Endodermal cell (in vitro differentiated cells): ENCODE measurements at regions not wholly inside any gene's neighbourhood (a gene's known extent, or its start where the extent isn't known, plus 50 kb on each side); places are given as distances from the start of the nearest gene placed in this dataset.

ENCODE experiments used
- DNase-seq: peaks from one replicate; pipeline ENCODE4 v3.0.0-alpha.2; 2017
- H3K27ac ChIP-seq: 2 replicates; pipeline ENCODE4 v1.5.1; 2013; ENCODE audit warnings: mild to moderate bottlenecking, low read depth, low read length, moderate library complexity
- H3K27me3 ChIP-seq: 2 replicates; pipeline ENCODE4 v1.6.1; 2013; ENCODE audit warnings: mild to moderate bottlenecking, low read length, moderate library complexity; ENCODE audit not compliant: insufficient read depth, control insufficient read depth, poor library complexity, severe bottlenecking
- H3K36me3 ChIP-seq: 2 replicates; pipeline ENCODE4 v1.7.0; 2013; ENCODE audit warnings: mild to moderate bottlenecking, low read length, moderate library complexity; ENCODE audit not compliant: control insufficient read depth, insufficient read depth
- H3K4me1 ChIP-seq: one replicate; pipeline ENCODE4 v1.7.0; 2013; ENCODE audit warnings: low read length; ENCODE audit not compliant: control insufficient read depth, insufficient read depth
- H3K4me3 ChIP-seq: 2 replicates; pipeline ENCODE4 v1.5.1; 2013; ENCODE audit warnings: mild to moderate bottlenecking, low read length, moderate library complexity
- H3K9ac ChIP-seq: 2 replicates; pipeline ENCODE4 v1.6.1; 2013; ENCODE audit warnings: mild to moderate bottlenecking, low read length, moderate library complexity; ENCODE audit not compliant: poor library complexity, severe bottlenecking; ENCODE audit errors: extremely low read depth
- H3K9me3 ChIP-seq: 2 replicates; pipeline ENCODE4 v1.6.1; 2013; ENCODE audit warnings: mild to moderate bottlenecking, low read length, moderate library complexity; ENCODE audit not compliant: control insufficient read depth
- H3K27ac Mint-ChIP-seq: 2 replicates; pipeline ENCODE4 v1.8.0; 2020; ENCODE audit warnings: mixed read lengths
- H3K27me3 Mint-ChIP-seq: 2 replicates; pipeline ENCODE4 v1.8.0; 2021; ENCODE audit warnings: mild to moderate bottlenecking, mixed read lengths; ENCODE audit not compliant: insufficient read depth
- H3K36me3 Mint-ChIP-seq: 2 replicates; pipeline ENCODE4 v1.8.0; 2020; ENCODE audit warnings: low read depth, mixed read lengths
- H3K4me1 Mint-ChIP-seq: 2 replicates; pipeline ENCODE4 v1.8.0; 2020; ENCODE audit warnings: mixed read lengths
- H3K4me3 Mint-ChIP-seq: 2 replicates; pipeline ENCODE4 v1.8.0; 2020; ENCODE audit warnings: mild to moderate bottlenecking, moderate library complexity, mixed read lengths
- H3K9me3 Mint-ChIP-seq: 2 replicates; pipeline ENCODE4 v1.8.0; 2020; ENCODE audit warnings: mild to moderate bottlenecking, mixed read lengths
- CTCF ChIP-seq: fragments of 200-600 bp; sonication (generic); conservative IDR thresholded peaks from 2 replicates; pipeline ENCODE4 v1.5.0; 2021; ENCODE audit warnings: antibody characterized with exemption, mild to moderate bottlenecking
- WGBS, 2 experiments: methylation state at CpG; one replicate each; pipeline versions ENCODE4 v1.1.5 to v1.1.7; 2013; ENCODE audit warnings: missing lambda C conversion rate in 2 of 2, mixed read lengths in 1 of 2; ENCODE audit not compliant: insufficient coverage in 1 of 2, insufficient read length in 1 of 2; 5-methylcytosine and 5-hydroxymethylcytosine counted together

GRCh38 chr14:45877981-45878380, 625.0 kb upstream of the MIS18BP1 start:
- Histone ChIP-seq H3K27ac (no peak overlapping the region), H3K36me3 (no peaks in the 10 kb centered on the region), H3K27me3 (no peaks in the 10 kb centered on the region), H3K9me3 (no peaks in the 10 kb centered on the region), H3K9ac (no peak overlapping the region), H3K4me1 (no peaks in the 10 kb centered on the region), H3K4me3 (no peak overlapping the region)
- Mint-ChIP-seq H3K36me3 (no peaks in the 10 kb centered on the region), H3K27me3 (no peaks in the 10 kb centered on the region), H3K9me3 (peaks cover 9% of the 10 kb centered on the region), H3K4me1 (no peaks in the 10 kb centered on the region), H3K4me3 (no peak overlapping the region), H3K27ac (no peak overlapping the region)
- no peak for TF ChIP-seq CTCF
- WGBS, 2 experiments: 98 to 100% methylated on average over 2 of the region's 4 CpGs
- no peak for DNase-seq

- Histone ChIP-seq H3K36me3 (no peaks in the 10 kb centered on the region), H3K27me3 (no peaks in the 10 kb centered on the region), H3K4me3 (no peak overlapping the region), H3K9ac (no peak overlapping the region), H3K9me3 (peaks cover 29% of the 10 kb centered on the region), H3K4me1 (no peaks in the 10 kb centered on the region), H3K27ac (no peak overlapping the region)
- no peak overlapping the region for H3K27ac Mint-ChIP-seq
- H3K4me3 Mint-ChIP-seq: no peak overlapping the region
- no peak for DNase-seq
- H3K27me3 Mint-ChIP-seq: no peaks in the 10 kb centered on the region
- no peak for TF ChIP-seq CTCF
- 80 to 98% methylated on average over 2 of the region's 2 CpGs for WGBS, 2 experiments
- no peaks in the 10 kb centered on the region for H3K4me1 Mint-ChIP-seq
- H3K36me3 Mint-ChIP-seq: no peaks in the 10 kb centered on the region
- H3K9me3 Mint-ChIP-seq: peaks cover 35% of the 10 kb centered on the region
Measured at GRCh38 chr14:45868863-45869262, 615.9 kb upstream of the MIS18BP1 start.

GRCh38 chr14:45868377-45868776, 615.4 kb upstream of the MIS18BP1 start:
- Mint-ChIP-seq H3K27ac (no peak overlapping the region), H3K27me3 (no peaks in the 10 kb centered on the region), H3K4me1 (no peaks in the 10 kb centered on the region), H3K4me3 (no peak overlapping the region), H3K36me3 (no peaks in the 10 kb centered on the region), H3K9me3 (peaks cover 35% of the 10 kb centered on the region)
- no peaks in the 10 kb centered on the region for H3K4me1 ChIP-seq
- TF ChIP-seq CTCF: no peak
- no peak overlapping the region for H3K9ac ChIP-seq
- H3K36me3 ChIP-seq: no peaks in the 10 kb centered on the region
- H3K27ac ChIP-seq: no peak overlapping the region
- DNase-seq: no peak
- H3K9me3 ChIP-seq: peaks cover 29% of the 10 kb centered on the region
- H3K4me3 ChIP-seq: no peak overlapping the region
- WGBS, 2 experiments: 74 to 79% methylated on average over 2 of the region's 2 CpGs
- no peaks in the 10 kb centered on the region for H3K27me3 ChIP-seq
